RWPE1 (cell line): ENCODE measurements at regions not wholly inside any gene's neighbourhood (a gene's known extent, or its start where the extent isn't known, plus 50 kb on each side); places are given as distances from the start of the nearest gene placed in this dataset.

Source experiments
- CTCF ChIA-PET: fragments of 350-600 bp; sonication (Branson Sonifier 250); formaldehyde crosslinking; extraction: SDS; loops from one replicate; lab custom pipeline; 2021; lab: Yijun Ruan, JAX
- POLR2A ChIA-PET: fragments of 400-600 bp; formaldehyde crosslinking; extraction: SDS; loops from one replicate; lab custom pipeline; 2020; ENCODE audit warnings: antibody characterized with exemption; ENCODE audit not compliant: low non-redundant PET; lab: Yijun Ruan, JAX
- DNase-seq: peaks from one replicate; pipeline ENCODE4 v3.0.0; 2012; ENCODE audit warnings: low spot score
- H3K27ac ChIP-seq: fragments of 450-650 bp; 2 replicates; pipeline ENCODE4 v1.5.1; 2017
- CTCF ChIP-seq: fragments of 450-650 bp; conservative IDR thresholded peaks from 2 replicates; pipeline ENCODE4 v1.5.1; 2017; ENCODE audit warnings: low read depth, mild to moderate bottlenecking

GRCh38 chr1:195740862-195741261, 867.4 kb downstream of the KCNT2 start:
- ChIA-PET CTCF (no interaction called here), POLR2A (no interaction called here)
- TF ChIP-seq CTCF = no peak
- no peak overlapping the region for H3K27ac ChIP-seq
- DNase-seq = peak; percentile 18

GRCh38 chr1:195738966-195739650, 869.1 kb downstream of the KCNT2 start:
- ChIA-PET POLR2A (no interaction called here), CTCF (no interaction called here)
- DNase-seq = no peak
- TF ChIP-seq CTCF = no peak
- H3K27ac ChIP-seq = no peak overlapping the region

- H3K27ac ChIP-seq = no peak overlapping the region
- ChIA-PET POLR2A (no interaction called here), CTCF (interaction anchor here (0.5 to 2.3 kb wide), 2 partner anchors 10 to 231 kb away, joined by 3 to 14 read pairs; no protein-coding TSS in a partner anchor)
- TF ChIP-seq CTCF = no peak
- DNase-seq = no peak
Measured at GRCh38 chr1:195735140-195735539, 873.1 kb downstream of the KCNT2 start.

- ChIA-PET POLR2A (no interaction called here), CTCF (interaction anchor here (0.6 to 2.3 kb wide), 2 partner anchors 12 to 317 kb away, joined by 3 to 14 read pairs; no protein-coding TSS in a partner anchor)
- no peak for DNase-seq
- no peak for TF ChIP-seq CTCF
- H3K27ac ChIP-seq = no peak overlapping the region
Measured at GRCh38 chr1:195733826-195734225, 874.4 kb downstream of the KCNT2 start.

- no peak for DNase-seq
- ChIA-PET POLR2A (no interaction called here), CTCF (interaction anchor here (0.5 to 2.3 kb wide), 4 partner anchors 10 to 200 kb away, joined by 3 to 14 read pairs (median 3); no protein-coding TSS in a partner anchor)
- H3K27ac ChIP-seq = no peak overlapping the region
- no peak for TF ChIP-seq CTCF
Measured at GRCh38 chr1:195733408-195733807, 874.8 kb downstream of the KCNT2 start.

GRCh38 chr1:195731385-195731784, 876.9 kb downstream of the KCNT2 start:
- CTCF ChIA-PET = no interaction called here
- POLR2A ChIA-PET = no interaction called here
- DNase-seq = no peak
- H3K27ac ChIP-seq = no peak overlapping the region
- TF ChIP-seq CTCF = no peak
